RWPE1 (cell line): ENCODE measurements at regions not wholly inside any gene's neighbourhood (a gene's known extent, or its start where the extent isn't known, plus 50 kb on each side); places are given as distances from the start of the nearest gene placed in this dataset.

Experiments
- CTCF ChIA-PET: fragments of 350-600 bp; sonication (Branson Sonifier 250); formaldehyde crosslinking; extraction: SDS; loops from one replicate; lab custom pipeline; 2021; lab: Yijun Ruan, JAX
- POLR2A ChIA-PET: fragments of 400-600 bp; formaldehyde crosslinking; extraction: SDS; loops from one replicate; lab custom pipeline; 2020; ENCODE audit warnings: antibody characterized with exemption; ENCODE audit not compliant: low non-redundant PET; lab: Yijun Ruan, JAX
- DNase-seq: peaks from one replicate; pipeline ENCODE4 v3.0.0; 2012; ENCODE audit warnings: low spot score
- H3K27ac ChIP-seq: fragments of 450-650 bp; 2 replicates; pipeline ENCODE4 v1.5.1; 2017
- CTCF ChIP-seq: fragments of 450-650 bp; conservative IDR thresholded peaks from 2 replicates; pipeline ENCODE4 v1.5.1; 2017; ENCODE audit warnings: low read depth, mild to moderate bottlenecking

- no peak for DNase-seq
- TF ChIP-seq CTCF, result no peak
- CTCF ChIA-PET, result no interaction called here
- no peak overlapping the region for H3K27ac ChIP-seq
- POLR2A ChIA-PET, result no interaction called here
These were observed 432.3 kb upstream of the ARRDC4 start for GRCh38 chr15:97528238-97528637.

- no peak for TF ChIP-seq CTCF
- no peak overlapping the region for H3K27ac ChIP-seq
- CTCF ChIA-PET, result no interaction called here
- POLR2A ChIA-PET, result no interaction called here
- DNase-seq, result no peak
These were observed 414.7 kb upstream of the ARRDC4 start for GRCh38 chr15:97545799-97546198.

GRCh38 chr15:97547381-97547780, 413.1 kb upstream of the ARRDC4 start:
- POLR2A ChIA-PET, result no interaction called here
- no peak overlapping the region for H3K27ac ChIP-seq
- CTCF ChIA-PET, result no interaction called here
- no peak for DNase-seq
- TF ChIP-seq CTCF, result no peak

GRCh38 chr15:97561529-97561928, 399.0 kb upstream of the ARRDC4 start:
- no peak overlapping the region for H3K27ac ChIP-seq
- ChIA-PET CTCF (no interaction called here), POLR2A (no interaction called here)
- no peak for DNase-seq
- TF ChIP-seq CTCF, result no peak

- H3K27ac ChIP-seq, result no peak overlapping the region
- ChIA-PET POLR2A (no interaction called here), CTCF (no interaction called here)
- TF ChIP-seq CTCF, result no peak
- DNase-seq, result no peak
These were observed 397.0 kb upstream of the ARRDC4 start for GRCh38 chr15:97563516-97563915.

GRCh38 chr15:97566961-97567360, 393.5 kb upstream of the ARRDC4 start:
- DNase-seq, result peak; percentile 16
- no peak overlapping the region for H3K27ac ChIP-seq
- ChIA-PET CTCF (interaction anchor here (0.6 kb wide), 1 partner anchor 1580 kb away, joined by 3 read pairs; no protein-coding TSS in a partner anchor), POLR2A (no interaction called here)
- TF ChIP-seq CTCF, result no peak

GRCh38 chr15:97567411-97567810, 393.1 kb upstream of the ARRDC4 start:
- no peak for TF ChIP-seq CTCF
- no peak overlapping the region for H3K27ac ChIP-seq

More at GRCh38 chr15:97567411-97567810, 393.1 kb upstream of the ARRDC4 start:
- CTCF ChIA-PET, result interaction anchor here (0.6 kb wide), 1 partner anchor 1581 kb away, joined by 3 read pairs; no protein-coding TSS in a partner anchor
- POLR2A ChIA-PET, result no interaction called here
- no peak for DNase-seq
